HG03175 (cell line): ENCODE measurements at regions not wholly inside any gene's neighbourhood (a gene's known extent, or its start where the extent isn't known, plus 50 kb on each side); places are given as distances from the start of the nearest gene placed in this dataset.
"Not testable (repeated sequence)": the region's sequence is repeated elsewhere in the genome, so short reads cannot be mapped to it uniquely, and the experiment has no call there.

Experiments used
- ATAC-seq: cut with Tn5 transposase; IDR thresholded peaks from one replicate; pipeline ENCODE4 v1.9.1; 2021; ENCODE audit warnings: mild to moderate bottlenecking, moderate library complexity; ENCODE audit not compliant: unreplicated experiment

GRCh38 chr6:97347111-97347510, 64.1 kb upstream of the MMS22L start:
- ATAC-seq, result no peak

- ATAC-seq, result no peak
Measured at GRCh38 chr6:97361286-97361685, 78.3 kb upstream of the MMS22L start.

GRCh38 chr6:97364327-97364726, 81.3 kb upstream of the MMS22L start:
- no peak for ATAC-seq

- not testable (repeated sequence) for ATAC-seq
Measured at GRCh38 chr6:97382071-97382470, 99.1 kb upstream of the MMS22L start.

- no peak for ATAC-seq
Measured at GRCh38 chr6:97392735-97393134, 109.7 kb upstream of the MMS22L start.

GRCh38 chr6:97394160-97394748, 111.2 kb upstream of the MMS22L start:
- peak; percentile 94 for ATAC-seq

GRCh38 chr6:97396880-97397279, 113.9 kb upstream of the MMS22L start:
- ATAC-seq, result no peak

GRCh38 chr6:97399208-97399607, 116.2 kb upstream of the MMS22L start:
- ATAC-seq, result no peak

GRCh38 chr6:97401533-97401932, 118.5 kb upstream of the MMS22L start:
- ATAC-seq, result no peak

GRCh38 chr6:97405818-97406409, 122.9 kb upstream of the MMS22L start:
- no peak for ATAC-seq

GRCh38 chr6:97406633-97407032, 123.6 kb upstream of the MMS22L start:
- no peak for ATAC-seq

GRCh38 chr6:97411610-97412009, 128.6 kb upstream of the MMS22L start:
- ATAC-seq, result no peak

GRCh38 chr6:97412511-97412910, 129.5 kb upstream of the MMS22L start:
- no peak for ATAC-seq

- no peak for ATAC-seq
Measured at GRCh38 chr6:97422171-97422570, 139.2 kb upstream of the MMS22L start.

- ATAC-seq, result peak; percentile 59
Measured at GRCh38 chr6:97423190-97423589, 140.2 kb upstream of the MMS22L start.

GRCh38 chr6:97427648-97428047, 144.6 kb upstream of the MMS22L start:
- ATAC-seq, result peak; percentile 92

- no peak for ATAC-seq
Measured at GRCh38 chr6:97437087-97437486, 154.1 kb upstream of the MMS22L start.

GRCh38 chr6:97438011-97438671, 155.1 kb upstream of the MMS22L start:
- ATAC-seq, result peak; percentile 86

GRCh38 chr6:97440590-97441176, 157.7 kb upstream of the MMS22L start:
- peak; percentile 46 for ATAC-seq

GRCh38 chr6:97443408-97444080, 160.5 kb upstream of the MMS22L start:
- ATAC-seq, result no peak

- no peak for ATAC-seq
Measured at GRCh38 chr6:97445407-97445806, 162.4 kb upstream of the MMS22L start.
